Activated CD8-positive, alpha-beta T cell treated with anti-CD3 and anti-CD28 coated beads for 36 hours (primary cell): ENCODE measurements at regions not wholly inside any gene's neighbourhood (a gene's known extent, or its start where the extent isn't known, plus 50 kb on each side); places are given as distances from the start of the nearest gene placed in this dataset.

ENCODE experiments used
- ATAC-seq: fragments of 200-7000 bp; cut with Tn5 transposase; one replicate; pipeline ENCODE4 v1.10.0; 2021; ENCODE audit warnings: mild to moderate bottlenecking, moderate library complexity
- CTCF ChIA-PET: fragments of 350-600 bp; sonication (Branson Sonifier 250); formaldehyde crosslinking; loops from one replicate; lab custom pipeline; 2021; ENCODE audit warnings: antibody characterized with exemption; lab: Charles Lee
- POLR2A ChIA-PET: fragments of 350-600 bp; sonication (Branson Sonifier 250); formaldehyde crosslinking; loops from one replicate; lab custom pipeline; 2021; ENCODE audit warnings: antibody characterized with exemption; lab: Charles Lee
- DNase-seq: peaks from one replicate; pipeline ENCODE4 v3.0.0-alpha.2; 2020
- H3K27ac Mint-ChIP-seq: one replicate; pipeline ENCODE4 v1.8.0; 2021; ENCODE audit warnings: mild to moderate bottlenecking, mixed read lengths
- H3K27me3 Mint-ChIP-seq: one replicate; pipeline ENCODE4 v1.8.0; 2021; ENCODE audit warnings: mixed read lengths
- H3K36me3 Mint-ChIP-seq: one replicate; pipeline ENCODE4 v1.8.0; 2021; ENCODE audit warnings: low read depth, mixed read lengths
- H3K4me1 Mint-ChIP-seq: one replicate; pipeline ENCODE4 v1.8.0; 2021; ENCODE audit warnings: low read depth, mixed read lengths
- H3K4me3 Mint-ChIP-seq: one replicate; pipeline ENCODE4 v1.8.0; 2021; ENCODE audit warnings: mild to moderate bottlenecking, moderate library complexity, mixed read lengths
- H3K9me3 Mint-ChIP-seq: one replicate; pipeline ENCODE4 v1.8.0; 2021; ENCODE audit warnings: mixed read lengths
- CTCF ChIP-seq: fragments of 200-600 bp; IDR thresholded peaks from one replicate; pipeline ENCODE4 v1.8.0; 2022; ENCODE audit warnings: antibody characterized with exemption, mild to moderate bottlenecking
- intact Hi-C: fragments of 100-400 bp; cut with micrococcal nuclease; formaldehyde crosslinking; loops from one replicate; pipeline ENCODE4 v1.10.0; 2022

GRCh38 chr16:86931410-86931941 is 353.1 kb downstream of the FOXL1 start:
- intact Hi-C loops = no loop called here
- ChIA-PET CTCF (no interaction called here), POLR2A (no interaction called here)
- H3K9me3 Mint-ChIP-seq = no peaks in the 10 kb centered on the region
- no peak overlapping the region for H3K27ac Mint-ChIP-seq
- peaks cover 42% of the 10 kb centered on the region for H3K27me3 Mint-ChIP-seq
- no peak for TF ChIP-seq CTCF
- no peaks in the 10 kb centered on the region for H3K36me3 Mint-ChIP-seq
- ATAC-seq (no peak), DNase-seq (no peak)
- H3K4me1 Mint-ChIP-seq = peaks cover 1% of the 10 kb centered on the region
- no peak overlapping the region for H3K4me3 Mint-ChIP-seq

- TF ChIP-seq CTCF = no peak
- ChIA-PET CTCF (no interaction called here), POLR2A (no interaction called here)
- DNase-seq (no peak), ATAC-seq (no peak)
- Mint-ChIP-seq H3K27me3 (peaks cover 44% of the 10 kb centered on the region), H3K27ac (no peak overlapping the region), H3K4me1 (peaks cover 1% of the 10 kb centered on the region), H3K9me3 (no peaks in the 10 kb centered on the region), H3K4me3 (no peak overlapping the region), H3K36me3 (no peaks in the 10 kb centered on the region)
- intact Hi-C loops = no loop called here
Measured at GRCh38 chr16:86932130-86932982, 354.0 kb downstream of the FOXL1 start.

GRCh38 chr16:86934581-86935375 is 356.4 kb downstream of the FOXL1 start:
- intact Hi-C loops = no loop called here
- TF ChIP-seq CTCF = no peak
- ChIA-PET CTCF (interaction anchor here (1.3 kb wide), 1 partner anchor 127 kb away, joined by 3 read pairs; no protein-coding TSS in a partner anchor), POLR2A (no interaction called here)
- no peaks in the 10 kb centered on the region for H3K9me3 Mint-ChIP-seq
- H3K27ac Mint-ChIP-seq = no peak overlapping the region
- H3K36me3 Mint-ChIP-seq = no peaks in the 10 kb centered on the region
- ATAC-seq (no peak), DNase-seq (no peak)
- no peaks in the 10 kb centered on the region for H3K4me1 Mint-ChIP-seq
- H3K27me3 Mint-ChIP-seq = peaks cover 23% of the 10 kb centered on the region
- H3K4me3 Mint-ChIP-seq = no peak overlapping the region

- no peak for DNase-seq
- Mint-ChIP-seq H3K9me3 (no peaks in the 10 kb centered on the region), H3K36me3 (no peaks in the 10 kb centered on the region), H3K4me1 (no peaks in the 10 kb centered on the region), H3K27ac (no peak overlapping the region), H3K27me3 (peaks cover 16% of the 10 kb centered on the region), H3K4me3 (no peak overlapping the region)
- ChIA-PET POLR2A (no interaction called here), CTCF (no interaction called here)
- intact Hi-C loops = no loop called here
- no peak for ATAC-seq
- no peak for TF ChIP-seq CTCF
Measured at GRCh38 chr16:86939609-86940008, 361.3 kb downstream of the FOXL1 start.

- Mint-ChIP-seq H3K9me3 (no peaks in the 10 kb centered on the region), H3K36me3 (no peaks in the 10 kb centered on the region), H3K27ac (no peak overlapping the region), H3K27me3 (peaks cover 2% of the 10 kb centered on the region), H3K4me3 (no peak overlapping the region), H3K4me1 (no peaks in the 10 kb centered on the region)
- ATAC-seq (no peak), DNase-seq (no peak)
- ChIA-PET CTCF (no interaction called here), POLR2A (no interaction called here)
- intact Hi-C loops = no loop called here
- TF ChIP-seq CTCF = no peak
Measured at GRCh38 chr16:86941731-86942130, 363.4 kb downstream of the FOXL1 start.
